ENCODE measurements at regions not wholly inside any gene's neighbourhood (a gene's known extent, or its start where the extent isn't known, plus 50 kb on each side); places are given as distances from the start of the nearest gene placed in this dataset.

- Histone ChIP-seq H4K20me1 (ENCODE audit: insufficient read depth, low read length) (no peaks in the 10 kb centered on the region), H3K14ac (replicated peaks; ENCODE audit: low read depth, low read length) (no peak overlapping the region), H3K4me2 (ENCODE audit: low read depth, low read length) (no peak overlapping the region), H3K27ac (ENCODE audit: insufficient read depth, low read length) (no peak overlapping the region), H2BK20ac (ENCODE audit: low read depth, low read length) (no peak overlapping the region), H3K27me3 (ENCODE audit: control insufficient read depth, insufficient read depth, low read length) (no peaks in the 10 kb centered on the region), H2BK120ac (ENCODE audit: low read depth, low read length) (no peak overlapping the region), H4K5ac (ENCODE audit: low read depth, low read length) (no peak overlapping the region), H3K79me1 (ENCODE audit: low read depth in 1 of 2, low read length in 2 of 2) (no peaks in the 10 kb centered on the region), H3K56ac (ENCODE audit: extremely low read depth, insufficient read depth, low read length) (no peak overlapping the region), H2BK5ac (ENCODE audit: low read depth, low read length, poor library complexity, severe bottlenecking) (no peak overlapping the region), H2AK5ac (ENCODE audit: low read depth, low read length) (no peak overlapping the region), H2AFZ (replicated peaks; ENCODE audit: low read length, poor library complexity) (no peak overlapping the region), H3K23ac (ENCODE audit: low read depth, low read length) (no peak overlapping the region), H2BK15ac (ENCODE audit: low read depth, low read length) (no peak overlapping the region), H3K9ac (ENCODE audit: low read depth, low read length) (no peak overlapping the region), H3K18ac (ENCODE audit: low read depth, low read length) (no peak overlapping the region), H3K4me3 (ENCODE audit: insufficient read depth, low read depth, low read length) (no peak overlapping the region), H3K4ac (ENCODE audit: low read depth, low read length) (no peak overlapping the region), H3K36me3 (ENCODE audit: control insufficient read depth, insufficient read depth, low read length) (no peaks in the 10 kb centered on the region), H3K4me1 (ENCODE audit: control insufficient read depth, insufficient read depth, low read length) (no peaks in the 10 kb centered on the region), H3K9me1 (ENCODE audit: insufficient read depth, low read length) (no peaks in the 10 kb centered on the region), H3K9me3 (ENCODE audit: control insufficient read depth, insufficient read depth, low read length) (peaks cover 3% of the 10 kb centered on the region; the same call in 1 of the 2 replicates), H4K91ac (ENCODE audit: insufficient read depth, low read depth, low read length) (no peak overlapping the region), H4K8ac (ENCODE audit: low read depth in 2 of 2, low read length in 2 of 2) (no peak overlapping the region), H2AK9ac (replicated peaks; ENCODE audit: low read depth, low read length, poor library complexity) (no peak overlapping the region)
- ChIA-PET CTCF (no interaction called here), POLR2A (ENCODE audit: unreplicated experiment) (no interaction called here)
- in situ Hi-C loops (cut with MboI; ENCODE audit: low sequenced_read_pairs), result no loop called here
- ATAC-seq (ENCODE audit: low read depth) (no peak), DNase-seq (no peak)
- 96% methylated on average over 9 of the region's 20 CpGs; no CpG with 5 or more reads in 1 of the 2 experiments for WGBS, 2 experiments (ENCODE audit: extremely low coverage in 2 of 2, insufficient read length in 1 of 2)
- TF ChIP-seq, protein P1, sequence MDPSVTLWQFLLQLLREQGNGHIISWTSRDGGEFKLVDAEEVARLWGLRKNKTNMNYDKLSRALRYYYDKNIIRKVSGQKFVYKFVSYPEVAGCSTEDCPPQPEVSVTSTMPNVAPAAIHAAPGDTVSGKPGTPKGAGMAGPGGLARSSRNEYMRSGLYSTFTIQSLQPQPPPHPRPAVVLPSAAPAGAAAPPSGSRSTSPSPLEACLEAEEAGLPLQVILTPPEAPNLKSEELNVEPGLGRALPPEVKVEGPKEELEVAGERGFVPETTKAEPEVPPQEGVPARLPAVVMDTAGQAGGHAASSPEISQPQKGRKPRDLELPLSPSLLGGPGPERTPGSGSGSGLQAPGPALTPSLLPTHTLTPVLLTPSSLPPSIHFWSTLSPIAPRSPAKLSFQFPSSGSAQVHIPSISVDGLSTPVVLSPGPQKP (IDR thresholded peaks at IDR 0.05; ENCODE audit: borderline replicate concordance, low read depth, low read length), result no peak
- TF ChIP-seq POLR2A (IDR thresholded peaks at IDR 0.05; ENCODE audit: low read depth, low read length) (no peak), USF2 (IDR thresholded peaks at IDR 0.05; ENCODE audit: low read depth, low read length) (no peak), RCOR1 (IDR thresholded peaks at IDR 0.05; ENCODE audit: insufficient replicate concordance, low read length) (no peak), NFE2L2 (IDR thresholded peaks at IDR 0.05; ENCODE audit: low read depth, low read length) (no peak), RAD21 (IDR thresholded peaks at IDR 0.05; ENCODE audit: low read length) (no peak), CHD1 (IDR thresholded peaks at IDR 0.05; ENCODE audit: low read depth, low read length) (no peak), SMC3 (IDR thresholded peaks at IDR 0.05; ENCODE audit: low read depth, low read length) (no peak), FOS (IDR thresholded peaks at IDR 0.05; ENCODE audit: low read depth, low read length) (no peak), CEBPB (IDR thresholded peaks at IDR 0.05; ENCODE audit: low read depth, low read length) (no peak), MAZ (IDR thresholded peaks at IDR 0.05; ENCODE audit: borderline replicate concordance, low read depth, low read length) (no peak), BHLHE40 (IDR thresholded peaks at IDR 0.05; ENCODE audit: low read depth, low read length) (no peak), MXI1 (IDR thresholded peaks at IDR 0.05; ENCODE audit: borderline replicate concordance, low read depth, low read length) (no peak), MAFK (IDR thresholded peaks at IDR 0.05; ENCODE audit: low read depth, low read length) (no peak)
- TF ChIP-seq, protein P2, sequence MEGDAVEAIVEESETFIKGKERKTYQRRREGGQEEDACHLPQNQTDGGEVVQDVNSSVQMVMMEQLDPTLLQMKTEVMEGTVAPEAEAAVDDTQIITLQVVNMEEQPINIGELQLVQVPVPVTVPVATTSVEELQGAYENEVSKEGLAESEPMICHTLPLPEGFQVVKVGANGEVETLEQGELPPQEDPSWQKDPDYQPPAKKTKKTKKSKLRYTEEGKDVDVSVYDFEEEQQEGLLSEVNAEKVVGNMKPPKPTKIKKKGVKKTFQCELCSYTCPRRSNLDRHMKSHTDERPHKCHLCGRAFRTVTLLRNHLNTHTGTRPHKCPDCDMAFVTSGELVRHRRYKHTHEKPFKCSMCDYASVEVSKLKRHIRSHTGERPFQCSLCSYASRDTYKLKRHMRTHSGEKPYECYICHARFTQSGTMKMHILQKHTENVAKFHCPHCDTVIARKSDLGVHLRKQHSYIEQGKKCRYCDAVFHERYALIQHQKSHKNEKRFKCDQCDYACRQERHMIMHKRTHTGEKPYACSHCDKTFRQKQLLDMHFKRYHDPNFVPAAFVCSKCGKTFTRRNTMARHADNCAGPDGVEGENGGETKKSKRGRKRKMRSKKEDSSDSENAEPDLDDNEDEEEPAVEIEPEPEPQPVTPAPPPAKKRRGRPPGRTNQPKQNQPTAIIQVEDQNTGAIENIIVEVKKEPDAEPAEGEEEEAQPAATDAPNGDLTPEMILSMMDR (conservative IDR thresholded peaks at IDR 0.05; ENCODE audit: low read depth, low read length), result no peak
- dilution Hi-C loops (cut with HindIII; ENCODE audit: low sequenced_read_pairs, unreplicated experiment), result no loop called here
- intact Hi-C loops (cut with micrococcal nuclease), result no loop called here
- BruUV-seq (replicated peaks), result no TSS peak
Observed at GRCh38 chr9:78150983-78151356, 84.9 kb upstream of the CEP78 start.

Measured in IMR-90 (cell line).